SK-N-SH treated with all-trans-retinoic acid at 6 μM for 48 hours (cell line): ENCODE measurements at regions not wholly inside any gene's neighbourhood (a gene's known extent, or its start where the extent isn't known, plus 50 kb on each side); places are given as distances from the start of the nearest gene placed in this dataset.

ENCODE experiments used
- ATAC-seq: fragments of 200-7000 bp; cut with Tn5 transposase; 3 replicates; pipeline ENCODE4 v1.9.1; 2020; ENCODE audit warnings: mild to moderate bottlenecking, moderate library complexity
- ARNTL ChIP-seq: fragments of 450-650 bp; formaldehyde crosslinking; IDR thresholded peaks from 2 replicates; pipeline ENCODE4 v1.5.0; 2020; ENCODE audit warnings: low read depth, mild to moderate bottlenecking, moderate library complexity, borderline replicate concordance
- BACH2 ChIP-seq: fragments of 250-450 bp; sonication (Bioruptor Pico); IDR thresholded peaks from 2 replicates; pipeline ENCODE4 v1.9.0; 2021; ENCODE audit warnings: mild to moderate bottlenecking, borderline replicate concordance
- CSDC2 ChIP-seq: fragments of 250-450 bp; sonication (Bioruptor Pico); IDR thresholded peaks from 2 replicates; pipeline ENCODE4 v1.5.0; 2020; ENCODE audit warnings: mild to moderate bottlenecking, moderate library complexity
- ESRRG ChIP-seq: fragments of 250-450 bp; sonication (Bioruptor Pico); IDR thresholded peaks from 2 replicates; pipeline ENCODE4 v1.6.1; 2021; ENCODE audit warnings: mild to moderate bottlenecking
- GLIS3 ChIP-seq: fragments of 250-450 bp; sonication (Bioruptor Pico); IDR thresholded peaks from 2 replicates; pipeline ENCODE4 v1.5.0; 2020; ENCODE audit warnings: mild to moderate bottlenecking, moderate library complexity
- ISL1 ChIP-seq: fragments of 250-450 bp; sonication (Bioruptor Pico); IDR thresholded peaks from 2 replicates; pipeline ENCODE4 v2.1.2; 2022; ENCODE audit warnings: mild to moderate bottlenecking, moderate library complexity
- OSR1 ChIP-seq: fragments of 250-450 bp; sonication (Bioruptor Pico); IDR thresholded peaks from 2 replicates; pipeline ENCODE4 v1.8.0; 2022; ENCODE audit warnings: moderate library complexity, mild to moderate bottlenecking, inconsistent platforms
- PPARA ChIP-seq: fragments of 250-450 bp; sonication (Bioruptor Pico); IDR thresholded peaks from 2 replicates; pipeline ENCODE4 v1.5.0; 2020; ENCODE audit warnings: mild to moderate bottlenecking, borderline replicate concordance
- RARB ChIP-seq: fragments of 250-450 bp; sonication (Bioruptor Pico); IDR thresholded peaks from 2 replicates; pipeline ENCODE4 v1.8.0; 2021; ENCODE audit warnings: mild to moderate bottlenecking, moderate library complexity
- SNAI2 ChIP-seq: fragments of 250-450 bp; sonication (Bioruptor Pico); IDR thresholded peaks from 2 replicates; pipeline ENCODE4 v1.5.0; 2020; ENCODE audit warnings: mild to moderate bottlenecking, moderate library complexity
- TCF4 ChIP-seq: fragments of 250-450 bp; sonication (Bioruptor Pico); IDR thresholded peaks from 2 replicates; pipeline ENCODE4 v1.8.0; 2021; ENCODE audit warnings: mild to moderate bottlenecking, moderate library complexity, borderline replicate concordance
- TOX ChIP-seq: fragments of 250-450 bp; sonication (Bioruptor Pico); IDR thresholded peaks from 2 replicates; pipeline ENCODE4 v1.8.0; 2021; ENCODE audit warnings: mild to moderate bottlenecking, moderate library complexity, borderline replicate concordance
- ZFP3 ChIP-seq: fragments of 250-450 bp; sonication (Bioruptor Pico); IDR thresholded peaks from 2 replicates; pipeline ENCODE4 v1.5.0; 2020; ENCODE audit warnings: mild to moderate bottlenecking, moderate library complexity
- ZFP30 ChIP-seq: fragments of 450-650 bp; formaldehyde crosslinking; IDR thresholded peaks from 2 replicates; pipeline ENCODE4 v1.5.0; 2022; ENCODE audit warnings: mild to moderate bottlenecking, moderate library complexity
- ZNF565 ChIP-seq: fragments of 450-650 bp; formaldehyde crosslinking; conservative IDR thresholded peaks from 2 replicates; pipeline ENCODE4 v1.5.0; 2020; ENCODE audit warnings: low read depth, mild to moderate bottlenecking, moderate library complexity
- ZNF70 ChIP-seq: fragments of 450-650 bp; formaldehyde crosslinking; IDR thresholded peaks from 2 replicates; pipeline ENCODE4 v1.5.0; 2020; ENCODE audit warnings: mild to moderate bottlenecking, moderate library complexity
- ZNF8 ChIP-seq: fragments of 450-650 bp; formaldehyde crosslinking; IDR thresholded peaks from 2 replicates; pipeline ENCODE4 v1.5.0; 2020; ENCODE audit warnings: mild to moderate bottlenecking, moderate library complexity
- TF ChIP-seq, protein P1 (sequence below): fragments of 250-450 bp; sonication (Bioruptor Pico); IDR thresholded peaks from 2 replicates; pipeline ENCODE4 v1.5.0; 2020; ENCODE audit warnings: mild to moderate bottlenecking, moderate library complexity
- TF ChIP-seq, protein P2 (sequence below): fragments of 250-450 bp; sonication (Bioruptor Pico); IDR thresholded peaks from 2 replicates; pipeline ENCODE4 v1.8.0; 2021; ENCODE audit warnings: low read depth, mild to moderate bottlenecking, moderate library complexity, borderline replicate concordance
- TF ChIP-seq, protein P3 (sequence below): fragments of 250-450 bp; sonication (Bioruptor Pico); IDR thresholded peaks from 2 replicates; pipeline ENCODE4 v1.5.1; 2020; ENCODE audit warnings: low read depth, mild to moderate bottlenecking, moderate library complexity
- TF ChIP-seq, protein P4 (sequence below): fragments of 250-450 bp; sonication (Bioruptor Pico); IDR thresholded peaks from 2 replicates; pipeline ENCODE4 v1.5.1; 2021; ENCODE audit warnings: mild to moderate bottlenecking, moderate library complexity

DNA sequence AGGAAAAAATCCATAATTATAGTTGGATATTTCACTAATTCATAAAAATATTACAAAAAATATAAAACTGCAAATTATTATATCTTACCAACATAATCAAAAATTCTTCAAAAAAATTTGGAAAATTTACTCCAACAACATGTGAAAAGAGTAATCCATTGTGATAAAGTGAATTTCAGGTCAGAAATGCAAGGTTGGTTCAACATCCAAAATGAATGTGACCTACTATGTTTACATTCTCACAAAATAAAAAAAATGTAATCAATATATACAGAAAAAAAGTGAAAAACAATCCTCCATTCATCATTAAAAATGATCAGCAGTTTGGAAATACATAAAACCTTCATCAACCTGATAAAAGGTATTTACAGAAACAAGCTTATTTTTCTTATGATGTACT lies 1252.2 kb downstream of the JRKL start:
- TF ChIP-seq ZNF70, result no peak
- TF ChIP-seq, protein P1, sequence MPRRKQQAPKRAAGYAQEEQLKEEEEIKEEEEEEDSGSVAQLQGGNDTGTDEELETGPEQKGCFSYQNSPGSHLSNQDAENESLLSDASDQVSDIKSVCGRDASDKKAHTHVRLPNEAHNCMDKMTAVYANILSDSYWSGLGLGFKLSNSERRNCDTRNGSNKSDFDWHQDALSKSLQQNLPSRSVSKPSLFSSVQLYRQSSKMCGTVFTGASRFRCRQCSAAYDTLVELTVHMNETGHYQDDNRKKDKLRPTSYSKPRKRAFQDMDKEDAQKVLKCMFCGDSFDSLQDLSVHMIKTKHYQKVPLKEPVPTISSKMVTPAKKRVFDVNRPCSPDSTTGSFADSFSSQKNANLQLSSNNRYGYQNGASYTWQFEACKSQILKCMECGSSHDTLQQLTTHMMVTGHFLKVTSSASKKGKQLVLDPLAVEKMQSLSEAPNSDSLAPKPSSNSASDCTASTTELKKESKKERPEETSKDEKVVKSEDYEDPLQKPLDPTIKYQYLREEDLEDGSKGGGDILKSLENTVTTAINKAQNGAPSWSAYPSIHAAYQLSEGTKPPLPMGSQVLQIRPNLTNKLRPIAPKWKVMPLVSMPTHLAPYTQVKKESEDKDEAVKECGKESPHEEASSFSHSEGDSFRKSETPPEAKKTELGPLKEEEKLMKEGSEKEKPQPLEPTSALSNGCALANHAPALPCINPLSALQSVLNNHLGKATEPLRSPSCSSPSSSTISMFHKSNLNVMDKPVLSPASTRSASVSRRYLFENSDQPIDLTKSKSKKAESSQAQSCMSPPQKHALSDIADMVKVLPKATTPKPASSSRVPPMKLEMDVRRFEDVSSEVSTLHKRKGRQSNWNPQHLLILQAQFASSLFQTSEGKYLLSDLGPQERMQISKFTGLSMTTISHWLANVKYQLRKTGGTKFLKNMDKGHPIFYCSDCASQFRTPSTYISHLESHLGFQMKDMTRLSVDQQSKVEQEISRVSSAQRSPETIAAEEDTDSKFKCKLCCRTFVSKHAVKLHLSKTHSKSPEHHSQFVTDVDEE, result no peak
- no peak for TF ChIP-seq ZNF565 (CRISPR knock-in tag)
- TF ChIP-seq, protein P2, sequence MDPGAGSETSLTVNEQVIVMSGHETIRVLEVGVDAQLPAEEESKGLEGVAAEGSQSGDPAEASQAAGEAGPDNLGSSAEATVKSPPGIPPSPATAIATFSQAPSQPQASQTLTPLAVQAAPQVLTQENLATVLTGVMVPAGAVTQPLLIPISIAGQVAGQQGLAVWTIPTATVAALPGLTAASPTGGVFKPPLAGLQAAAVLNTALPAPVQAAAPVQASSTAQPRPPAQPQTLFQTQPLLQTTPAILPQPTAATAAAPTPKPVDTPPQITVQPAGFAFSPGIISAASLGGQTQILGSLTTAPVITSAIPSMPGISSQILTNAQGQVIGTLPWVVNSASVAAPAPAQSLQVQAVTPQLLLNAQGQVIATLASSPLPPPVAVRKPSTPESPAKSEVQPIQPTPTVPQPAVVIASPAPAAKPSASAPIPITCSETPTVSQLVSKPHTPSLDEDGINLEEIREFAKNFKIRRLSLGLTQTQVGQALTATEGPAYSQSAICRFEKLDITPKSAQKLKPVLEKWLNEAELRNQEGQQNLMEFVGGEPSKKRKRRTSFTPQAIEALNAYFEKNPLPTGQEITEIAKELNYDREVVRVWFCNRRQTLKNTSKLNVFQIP (CRISPR knock-in tag), result no peak

DNA sequence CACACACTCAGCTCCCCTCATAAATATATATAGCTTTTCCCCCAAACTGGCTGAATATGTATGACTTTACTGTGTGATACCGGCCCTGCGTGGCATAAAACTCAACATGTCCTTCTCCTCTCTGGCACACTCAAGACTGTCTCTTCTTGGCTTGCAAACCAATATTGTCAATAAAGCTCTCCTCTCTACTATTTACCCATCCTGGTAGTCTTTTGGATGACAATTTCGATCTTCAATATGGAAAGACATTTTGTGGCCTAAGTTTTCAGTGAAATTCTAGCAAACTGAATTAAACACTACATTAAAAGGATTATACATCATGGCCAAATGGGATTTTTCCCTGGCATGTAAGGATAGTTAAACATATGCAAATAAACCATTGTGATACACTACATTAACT lies 1255.9 kb downstream of the JRKL start:
- TF ChIP-seq, protein P3, sequence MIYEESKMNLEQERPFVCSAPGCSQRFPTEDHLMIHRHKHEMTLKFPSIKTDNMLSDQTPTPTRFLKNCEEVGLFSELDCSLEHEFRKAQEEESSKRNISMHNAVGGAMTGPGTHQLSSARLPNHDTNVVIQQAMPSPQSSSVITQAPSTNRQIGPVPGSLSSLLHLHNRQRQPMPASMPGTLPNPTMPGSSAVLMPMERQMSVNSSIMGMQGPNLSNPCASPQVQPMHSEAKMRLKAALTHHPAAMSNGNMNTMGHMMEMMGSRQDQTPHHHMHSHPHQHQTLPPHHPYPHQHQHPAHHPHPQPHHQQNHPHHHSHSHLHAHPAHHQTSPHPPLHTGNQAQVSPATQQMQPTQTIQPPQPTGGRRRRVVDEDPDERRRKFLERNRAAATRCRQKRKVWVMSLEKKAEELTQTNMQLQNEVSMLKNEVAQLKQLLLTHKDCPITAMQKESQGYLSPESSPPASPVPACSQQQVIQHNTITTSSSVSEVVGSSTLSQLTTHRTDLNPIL (CRISPR knock-in tag), result no peak
- TF ChIP-seq SNAI2 (CRISPR knock-in tag) (no peak), OSR1 (CRISPR knock-in tag) (no peak), ZFP3 (no peak), ESRRG (CRISPR knock-in tag) (no peak), PPARA (no peak), TOX (CRISPR knock-in tag) (no peak), GLIS3 (CRISPR knock-in tag) (no peak), CSDC2 (CRISPR knock-in tag) (no peak)
- TF ChIP-seq, protein P4, sequence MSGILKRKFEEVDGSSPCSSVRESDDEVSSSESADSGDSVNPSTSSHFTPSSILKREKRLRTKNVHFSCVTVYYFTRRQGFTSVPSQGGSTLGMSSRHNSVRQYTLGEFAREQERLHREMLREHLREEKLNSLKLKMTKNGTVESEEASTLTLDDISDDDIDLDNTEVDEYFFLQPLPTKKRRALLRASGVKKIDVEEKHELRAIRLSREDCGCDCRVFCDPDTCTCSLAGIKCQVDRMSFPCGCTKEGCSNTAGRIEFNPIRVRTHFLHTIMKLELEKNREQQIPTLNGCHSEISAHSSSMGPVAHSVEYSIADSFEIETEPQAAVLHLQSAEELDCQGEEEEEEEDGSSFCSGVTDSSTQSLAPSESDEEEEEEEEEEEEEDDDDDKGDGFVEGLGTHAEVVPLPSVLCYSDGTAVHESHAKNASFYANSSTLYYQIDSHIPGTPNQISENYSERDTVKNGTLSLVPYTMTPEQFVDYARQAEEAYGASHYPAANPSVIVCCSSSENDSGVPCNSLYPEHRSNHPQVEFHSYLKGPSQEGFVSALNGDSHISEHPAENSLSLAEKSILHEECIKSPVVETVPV (CRISPR knock-in tag), result no peak
- TF ChIP-seq, protein P2 (CRISPR knock-in tag), result no peak
- ATAC-seq, result no peak

More for the DNA sequence above, 1252.2 kb downstream of the JRKL start:
- ATAC-seq, result no peak

DNA sequence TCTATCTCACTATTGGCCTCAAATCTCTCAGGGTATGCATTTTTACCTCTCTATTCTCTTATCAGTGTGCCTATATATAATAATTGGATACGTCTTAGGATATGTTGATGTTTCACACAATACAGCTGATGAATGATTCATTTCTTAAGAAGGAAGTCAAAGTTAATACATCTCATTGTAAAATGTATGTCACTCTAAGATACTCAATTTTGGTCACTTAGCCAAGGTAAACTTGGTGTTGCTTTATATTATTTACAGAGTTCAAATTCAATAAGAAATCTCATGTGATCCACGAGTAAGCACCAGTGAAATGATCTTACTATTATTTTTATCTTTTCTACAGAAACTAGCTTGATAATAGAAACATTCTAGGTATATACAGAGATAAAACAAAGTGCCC lies 1266.5 kb downstream of the JRKL start:
- no peak for ATAC-seq
- TF ChIP-seq ZFP3 (no peak), ZNF565 (CRISPR knock-in tag) (no peak), ZNF8 (CRISPR knock-in tag) (no peak), TCF4 (CRISPR knock-in tag) (no peak), BACH2 (CRISPR knock-in tag) (no peak), ISL1 (CRISPR knock-in tag) (no peak), ZFP30 (CRISPR knock-in tag) (no peak), TOX (CRISPR knock-in tag) (no peak)
- TF ChIP-seq, all 23 proteins: peak for 0

DNA sequence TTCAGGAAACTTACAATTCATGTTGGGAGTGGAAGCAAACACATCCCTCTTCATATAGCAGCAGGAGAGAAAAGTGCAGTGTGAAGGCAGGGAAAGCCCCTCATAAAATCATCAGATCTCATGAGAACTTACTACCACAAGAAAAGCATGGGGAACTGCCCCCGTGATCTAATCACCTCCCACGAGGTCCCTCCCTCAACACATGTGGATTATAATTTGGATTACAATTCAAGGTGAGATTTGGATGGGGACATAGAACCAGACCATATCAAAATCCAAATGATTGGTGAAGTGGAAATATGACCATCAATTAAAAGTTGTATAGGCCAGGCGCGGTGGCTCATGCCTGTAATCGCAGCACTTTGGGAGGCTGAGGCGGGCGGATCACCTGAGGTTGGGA lies 1268.0 kb downstream of the JRKL start:
- TF ChIP-seq CSDC2 (CRISPR knock-in tag), result no peak
- no peak for TF ChIP-seq OSR1 (CRISPR knock-in tag)
- TF ChIP-seq ZFP3, result no peak
- TF ChIP-seq ISL1 (CRISPR knock-in tag), result no peak
- TF ChIP-seq, protein P3 (CRISPR knock-in tag), result no peak
- no peak for TF ChIP-seq ARNTL (CRISPR knock-in tag)
- TF ChIP-seq PPARA, result no peak
- TF ChIP-seq, protein P2 (CRISPR knock-in tag), result no peak
- no peak for TF ChIP-seq RARB
- no peak for TF ChIP-seq GLIS3 (CRISPR knock-in tag)
- TF ChIP-seq ZNF8 (CRISPR knock-in tag), result no peak
- TF ChIP-seq BACH2 (CRISPR knock-in tag), result no peak
- no peak for TF ChIP-seq ZFP30 (CRISPR knock-in tag)
- no peak for ATAC-seq
